Adrenal gland (tissue), 9 donors: ENCODE measurements at regions not wholly inside any gene's neighbourhood (a gene's known extent, or its start where the extent isn't known, plus 50 kb on each side); places are given as distances from the start of the nearest gene placed in this dataset.

Experiments
- DNase-seq, 7 donors: peaks; one replicate each; pipeline ENCODE4 v3.0.0-alpha.2; 2019 to 2020
- H3K27ac ChIP-seq, 5 donors: fragments of 200-600 bp; sonication (generic) in 4 of 5; 1 replicate in 3 of 5; 2 replicates in 2 of 5; pipeline versions ENCODE4 v1.5.1 to v1.8.0; 2016 to 2020; ENCODE audit warnings: mild to moderate bottlenecking in 1 of 5
- H3K27me3 ChIP-seq: fragments of 200-600 bp; 2 replicates; pipeline ENCODE4 v1.8.0; 2021
- H3K36me3 ChIP-seq, 2 donors: fragments of 200-600 bp; replicated peaks in 1 of 2; 1 replicate in 1 of 2; 2 replicates in 1 of 2; pipeline versions ENCODE4 v1.5.1 to v1.8.0; 2018 to 2022
- H3K4me1 ChIP-seq, 2 donors: fragments of 200-600 bp; replicated peaks in 1 of 2; 1 replicate in 1 of 2; 2 replicates in 1 of 2; pipeline versions ENCODE4 v1.5.1 to v1.8.0; 2018 to 2021
- H3K4me3 ChIP-seq, 4 donors: fragments of 200-600 bp; sonication (generic) in 3 of 4; one replicate each; pipeline ENCODE4 v1.5.1; 2016 to 2018
- H3K9me3 ChIP-seq, 3 donors: fragments of 200-600 bp; sonication (generic) in 1 of 3; replicated peaks in 1 of 3; 1 replicate in 2 of 3; 2 replicates in 1 of 3; pipeline versions ENCODE4 v1.5.1 to v1.8.0; 2016 to 2021
- POLR2A ChIP-seq, 2 donors: fragments of 450-650 bp; IDR thresholded peaks; one replicate each; pipeline ENCODE4 v1.6.1; 2017; ENCODE audit warnings: antibody characterized with exemption in 2 of 2, mild to moderate bottlenecking in 2 of 2, moderate library complexity in 1 of 2
- WGBS, 4 donors: extraction: QIAGEN DNeasy Blood & Tissue Kit in 2 of 4; methylation state at CpG; one replicate each; pipeline versions ENCODE4 v1.1.5 to v1.1.7; 2013 to 2017; 5-methylcytosine and 5-hydroxymethylcytosine counted together
- intact Hi-C, 2 donors: fragments of 100-400 bp; cut with DNase I; formaldehyde crosslinking; loops; one replicate each; pipeline versions ENCODE4 v1.14.1 to v1.15.0; 2022 to 2023
- TF ChIP-seq, protein P1 (sequence below), 6 experiments: fragments of 450-650 bp in 4 of 6; fragments of 200-600 bp in 2 of 6; sonication (generic) in 1 of 6; IDR thresholded peaks; 1 replicate in 5 of 6; 2 replicates in 1 of 6; pipeline versions ENCODE4 v1.5.1 to v1.8.0; 2016 to 2021; ENCODE audit warnings: antibody characterized with exemption in 6 of 6, mild to moderate bottlenecking in 2 of 6, moderate library complexity in 1 of 6
- donor health status: healthy with polysubstance abuse.
- donor health status: Bipolar disorder and iron deficiency.
- donor health status: DM: yes; HTN: yes; CAD: no.
- donor health status: DM: no; HTN: no; CAD: no.
- donor health status: DM: no; HTN: no; CAD: no.

DNA sequence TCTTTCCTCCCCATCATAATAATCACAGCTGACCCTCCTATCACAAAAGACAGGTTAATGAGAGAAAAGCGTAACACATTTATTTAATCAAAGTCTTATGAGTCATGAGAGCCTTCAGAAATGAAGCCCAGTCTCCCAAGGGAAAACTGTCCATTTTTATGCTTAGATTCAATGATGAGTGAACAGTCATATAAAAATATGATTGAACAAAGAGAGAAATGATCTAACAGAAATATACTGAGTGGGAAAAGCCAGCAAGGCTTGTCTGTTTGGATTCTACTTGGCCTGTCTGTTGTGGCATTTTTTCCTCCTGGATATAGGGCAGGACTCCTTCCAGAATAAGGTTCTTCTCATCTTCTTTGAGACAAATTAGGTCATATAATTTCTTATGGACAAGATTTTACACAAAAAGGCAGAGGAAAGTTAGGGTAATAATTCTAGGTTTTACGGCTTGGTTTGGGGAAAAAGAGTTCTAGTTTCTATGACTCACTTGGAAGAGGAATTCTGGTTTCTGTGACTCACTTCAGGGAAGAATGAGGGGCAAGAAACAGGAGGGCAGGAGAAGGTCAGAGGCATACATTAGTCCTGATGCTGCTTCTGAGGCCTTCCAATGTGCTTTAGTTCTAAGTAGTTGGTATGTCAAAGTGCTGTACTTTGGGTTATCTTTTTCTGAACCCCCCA, 534.2 kb downstream of the ZIC1 start:
- no peaks in the 10 kb centered on the region for H3K27me3 ChIP-seq
- H3K4me1 ChIP-seq, result no peaks in the 10 kb centered on the region
- H3K4me3 ChIP-seq, result no peak overlapping the region
- WGBS, 4 donors, result 79 to 83% (median 80%) methylated on average over 2 of the region's 2 CpGs
- no peak overlapping the region for H3K27ac ChIP-seq
- intact Hi-C loops, result no loop called here
- no peaks in the 10 kb centered on the region for H3K36me3 ChIP-seq
- no peak for TF ChIP-seq POLR2A (IDR thresholded peaks at IDR 0.05)
- TF ChIP-seq, protein P1, sequence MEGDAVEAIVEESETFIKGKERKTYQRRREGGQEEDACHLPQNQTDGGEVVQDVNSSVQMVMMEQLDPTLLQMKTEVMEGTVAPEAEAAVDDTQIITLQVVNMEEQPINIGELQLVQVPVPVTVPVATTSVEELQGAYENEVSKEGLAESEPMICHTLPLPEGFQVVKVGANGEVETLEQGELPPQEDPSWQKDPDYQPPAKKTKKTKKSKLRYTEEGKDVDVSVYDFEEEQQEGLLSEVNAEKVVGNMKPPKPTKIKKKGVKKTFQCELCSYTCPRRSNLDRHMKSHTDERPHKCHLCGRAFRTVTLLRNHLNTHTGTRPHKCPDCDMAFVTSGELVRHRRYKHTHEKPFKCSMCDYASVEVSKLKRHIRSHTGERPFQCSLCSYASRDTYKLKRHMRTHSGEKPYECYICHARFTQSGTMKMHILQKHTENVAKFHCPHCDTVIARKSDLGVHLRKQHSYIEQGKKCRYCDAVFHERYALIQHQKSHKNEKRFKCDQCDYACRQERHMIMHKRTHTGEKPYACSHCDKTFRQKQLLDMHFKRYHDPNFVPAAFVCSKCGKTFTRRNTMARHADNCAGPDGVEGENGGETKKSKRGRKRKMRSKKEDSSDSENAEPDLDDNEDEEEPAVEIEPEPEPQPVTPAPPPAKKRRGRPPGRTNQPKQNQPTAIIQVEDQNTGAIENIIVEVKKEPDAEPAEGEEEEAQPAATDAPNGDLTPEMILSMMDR (IDR thresholded peaks at IDR 0.05), result no peak
- H3K9me3 ChIP-seq, result no peaks in the 10 kb centered on the region
- no peak for DNase-seq

DNA sequence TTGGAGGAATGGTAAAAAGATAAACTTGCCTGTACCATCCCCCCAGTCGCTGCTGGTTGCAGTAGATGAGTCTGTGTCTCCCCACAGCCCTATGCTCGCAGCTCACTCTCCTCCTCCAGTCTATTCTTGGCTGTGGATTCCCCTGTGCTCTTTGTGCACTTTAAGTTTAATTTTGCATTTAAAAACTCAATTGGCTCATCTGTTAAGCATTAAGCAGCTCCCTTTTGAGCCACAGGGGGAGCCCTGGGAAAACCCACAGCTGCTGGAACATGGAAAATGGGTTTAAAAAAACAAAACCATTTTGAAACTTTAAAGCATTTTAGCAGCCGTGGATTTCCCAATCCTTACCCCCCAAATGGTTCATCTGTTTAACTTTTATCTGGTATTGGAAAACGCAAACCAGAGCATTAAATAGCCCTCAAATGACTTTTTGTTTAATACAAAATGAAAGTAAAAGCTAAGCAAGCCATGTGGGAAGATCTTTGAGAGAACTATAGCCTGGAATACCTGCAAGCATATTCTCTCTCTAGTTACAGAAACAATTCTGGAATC, 536.9 kb downstream of the ZIC1 start:
- H3K4me1 ChIP-seq, result no peaks in the 10 kb centered on the region
- H3K4me3 ChIP-seq, result peak overlapping the region in 2 of 4 donors; percentile 24 to 56
- no peak for TF ChIP-seq POLR2A (IDR thresholded peaks at IDR 0.05)
- TF ChIP-seq, protein P1 (IDR thresholded peaks at IDR 0.05), result peak; percentile 41 to 58 (median 50)
- peak; percentile 33 to 75 (median 55) for DNase-seq
- 16 to 24% (median 23%) methylated on average over 4 of the region's 4 CpGs for WGBS, 4 donors
- no peaks in the 10 kb centered on the region for H3K27me3 ChIP-seq
- H3K9me3 ChIP-seq, result no peaks in the 10 kb centered on the region
- H3K36me3 ChIP-seq, result no peaks in the 10 kb centered on the region
- H3K27ac ChIP-seq, result peak overlapping the region in 2 of 5 donors; percentile 10 to 33
- intact Hi-C loops, result no loop called here

DNA sequence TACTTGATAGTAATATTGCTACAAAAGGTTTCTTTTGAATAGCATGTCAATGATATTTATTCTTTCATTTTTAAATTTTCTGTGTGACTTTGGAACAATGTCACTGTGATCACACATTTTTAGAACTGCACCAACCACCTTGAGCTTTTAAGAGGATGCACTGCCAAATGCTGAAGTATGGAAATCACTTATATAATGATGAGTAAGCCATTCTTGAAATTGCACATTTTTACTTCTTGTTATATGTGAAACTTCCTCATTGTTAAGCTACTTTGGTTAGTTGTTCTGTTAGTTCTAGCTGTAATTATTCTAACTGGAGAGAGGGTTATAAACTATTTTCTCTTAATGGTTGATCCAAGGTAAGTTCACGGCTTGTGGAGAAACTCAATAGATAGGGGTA, 547.5 kb downstream of the ZIC1 start:
- WGBS, 4 donors, result 75 to 89% (median 84%) methylated on average over 1 of the region's 1 CpG
- intact Hi-C loops, result no loop called here

DNA sequence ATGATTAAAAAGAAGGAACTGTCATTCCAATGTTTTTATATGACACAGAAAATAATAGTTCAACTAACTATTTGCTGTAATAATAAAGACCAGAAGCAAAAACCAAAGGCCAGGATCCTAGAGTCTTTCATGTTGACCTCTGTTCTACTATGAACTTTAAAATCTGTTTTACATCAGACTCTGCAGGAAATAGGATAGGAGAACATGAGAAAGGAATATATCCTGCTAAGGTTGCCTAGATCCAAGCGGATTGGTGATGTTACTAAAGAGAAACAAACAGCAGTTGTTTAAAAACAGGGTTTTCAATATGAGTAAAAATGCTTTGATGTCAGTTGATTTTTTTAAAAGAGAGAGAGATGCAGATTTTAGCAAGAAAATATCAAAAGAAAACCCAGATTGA, 549.6 kb downstream of the ZIC1 start:
- intact Hi-C loops, result no loop called here
- Histone ChIP-seq H3K36me3 (no peaks in the 10 kb centered on the region), H3K27me3 (no peaks in the 10 kb centered on the region), H3K27ac (no peak overlapping the region), H3K9me3 (no peaks in the 10 kb centered on the region), H3K4me3 (no peak overlapping the region), H3K4me1 (no peaks in the 10 kb centered on the region)
- 57 to 73% (median 71%) methylated on average over 1 of the region's 1 CpG for WGBS, 4 donors
- TF ChIP-seq, protein P1 (IDR thresholded peaks at IDR 0.05), result no peak
- TF ChIP-seq POLR2A (IDR thresholded peaks at IDR 0.05), result no peak
- DNase-seq, result no peak

More for the DNA sequence above, 547.5 kb downstream of the ZIC1 start:
- no peaks in the 10 kb centered on the region for H3K4me1 ChIP-seq
- H3K36me3 ChIP-seq, result no peaks in the 10 kb centered on the region
- no peak for DNase-seq
- no peaks in the 10 kb centered on the region for H3K27me3 ChIP-seq
- TF ChIP-seq, protein P1 (IDR thresholded peaks at IDR 0.05), result no peak
- no peak for TF ChIP-seq POLR2A (IDR thresholded peaks at IDR 0.05)
- H3K9me3 ChIP-seq, result no peaks in the 10 kb centered on the region
- no peak overlapping the region for H3K4me3 ChIP-seq
- no peak overlapping the region for H3K27ac ChIP-seq
